CD14-positive monocyte (primary cell): ENCODE measurements at regions not wholly inside any gene's neighbourhood (a gene's known extent, or its start where the extent isn't known, plus 50 kb on each side); places are given as distances from the start of the nearest gene placed in this dataset.

Experiments used
- DNase-seq, 3 donors: peaks; one replicate each; pipeline ENCODE4 v3.0.0-alpha.2; 2011 to 2022
- H2AFZ ChIP-seq: 2 replicates; pipeline ENCODE4 v1.6.0; 2012; ENCODE audit warnings: mild to moderate bottlenecking, low read depth, low read length, inconsistent platforms; ENCODE audit not compliant: insufficient read depth, poor library complexity, severe bottlenecking
- H3K27ac ChIP-seq, 2 donors: 1 replicate in 1 of 2; 2 replicates in 1 of 2; pipeline ENCODE4 v1.5.1; 2012 to 2013; ENCODE audit warnings: low read length in 2 of 2, control low read depth in 1 of 2, inconsistent platforms in 1 of 2, low read depth in 1 of 2, mild to moderate bottlenecking in 1 of 2
- H3K27me3 ChIP-seq, 2 donors: one replicate each; pipeline versions ENCODE4 v1.6.0 to v1.6.1; 2011 to 2013; ENCODE audit warnings: low read length in 2 of 2; ENCODE audit not compliant: control insufficient read depth in 2 of 2, insufficient read depth in 2 of 2
- H3K36me3 ChIP-seq, 2 donors: replicated peaks in 1 of 2; 1 replicate in 1 of 2; 2 replicates in 1 of 2; pipeline versions ENCODE4 v1.5.1 to v1.6.1; 2012 to 2013; ENCODE audit warnings: low read length in 2 of 2, control low read depth in 1 of 2, inconsistent platforms in 1 of 2, mild to moderate bottlenecking in 1 of 2; ENCODE audit not compliant: insufficient read depth in 2 of 2, control insufficient read depth in 1 of 2
- H3K4me1 ChIP-seq, 2 donors: 1 replicate in 1 of 2; 2 replicates in 1 of 2; pipeline versions ENCODE4 v1.5.1 to v1.6.1; 2012 to 2013; ENCODE audit warnings: low read length in 2 of 2, control low read depth in 1 of 2, inconsistent platforms in 1 of 2, mild to moderate bottlenecking in 1 of 2, moderate library complexity in 1 of 2; ENCODE audit not compliant: insufficient read depth in 2 of 2, control insufficient read depth in 1 of 2
- H3K4me2 ChIP-seq: replicated peaks from 2 replicates; pipeline ENCODE3; 2012; ENCODE audit warnings: low read length, moderate library complexity, mild to moderate bottlenecking; ENCODE audit not compliant: poor library complexity, severe bottlenecking; ENCODE audit errors: extremely low read depth
- H3K4me3 ChIP-seq, 3 experiments: fragments of 200-600 bp in 1 of 3; sonication (generic) in 1 of 3; replicated peaks in 1 of 3; 1 replicate in 2 of 3; 2 replicates in 1 of 3; pipeline ENCODE4 v1.5.1; 2011 to 2013; ENCODE audit warnings: low read length in 3 of 3, mild to moderate bottlenecking in 3 of 3, control low read depth in 2 of 3, low read depth in 2 of 3, inconsistent platforms in 1 of 3, moderate library complexity in 1 of 3
- H3K79me2 ChIP-seq: 2 replicates; pipeline ENCODE4 v1.6.0; 2012; ENCODE audit warnings: mild to moderate bottlenecking, control low read depth, inconsistent platforms, low read length, moderate library complexity; ENCODE audit not compliant: insufficient read depth
- H3K9ac ChIP-seq: 2 replicates; pipeline ENCODE4 v1.6.0; 2017; ENCODE audit warnings: low read length, mild to moderate bottlenecking; ENCODE audit not compliant: insufficient read depth, poor library complexity, severe bottlenecking
- H3K9me3 ChIP-seq, 2 donors: replicated peaks in 1 of 2; 1 replicate in 1 of 2; 2 replicates in 1 of 2; pipeline versions ENCODE4 v1.5.1 to v1.6.1; 2012 to 2013; ENCODE audit warnings: low read length in 2 of 2, control low read depth in 1 of 2; ENCODE audit not compliant: control insufficient read depth in 1 of 2, insufficient read depth in 1 of 2
- H4K20me1 ChIP-seq: 2 replicates; pipeline ENCODE4 v1.6.0; 2012; ENCODE audit warnings: mild to moderate bottlenecking, low read length, control low read depth, moderate library complexity; ENCODE audit not compliant: insufficient read depth
- H3K27ac Mint-ChIP-seq, 7 donors: one replicate each; pipeline ENCODE4 v1.8.0; 2020; ENCODE audit warnings: mild to moderate bottlenecking in 7 of 7, mixed read lengths in 7 of 7, moderate library complexity in 6 of 7, inconsistent platforms in 2 of 7
- H3K27me3 Mint-ChIP-seq, 3 donors: one replicate each; pipeline ENCODE4 v1.8.0; 2021 to 2022; ENCODE audit warnings: low read depth in 3 of 3, mild to moderate bottlenecking in 3 of 3, mixed read lengths in 3 of 3, moderate library complexity in 3 of 3, inconsistent platforms in 1 of 3
- H3K36me3 Mint-ChIP-seq, 2 donors: one replicate each; pipeline ENCODE4 v1.8.0; 2020; ENCODE audit warnings: mixed read lengths in 2 of 2, inconsistent platforms in 1 of 2, mild to moderate bottlenecking in 1 of 2
- H3K4me1 Mint-ChIP-seq: one replicate; pipeline ENCODE4 v1.8.0; 2020; ENCODE audit warnings: mild to moderate bottlenecking, mixed read lengths
- H3K4me3 Mint-ChIP-seq, 2 donors: one replicate each; pipeline ENCODE4 v1.8.0; 2020; ENCODE audit warnings: mild to moderate bottlenecking in 2 of 2, mixed read lengths in 2 of 2, moderate library complexity in 1 of 2
- H3K9me3 Mint-ChIP-seq, 7 donors: one replicate each; pipeline ENCODE4 v1.8.0; 2020 to 2022; ENCODE audit warnings: mixed read lengths in 7 of 7, mild to moderate bottlenecking in 6 of 7, moderate library complexity in 6 of 7, inconsistent platforms in 2 of 7
- CTCF ChIP-seq: fragments of 200-600 bp; IDR thresholded peaks from one replicate; pipeline ENCODE4 v1.8.0; 2022; ENCODE audit warnings: antibody characterized with exemption, mild to moderate bottlenecking
- WGBS: methylation state at CpG from one replicate; pipeline ENCODE4 v1.1.5; 2013; ENCODE audit warnings: missing lambda C conversion rate; ENCODE audit not compliant: insufficient coverage; 5-methylcytosine and 5-hydroxymethylcytosine counted together
- intact Hi-C, 2 donors: fragments of 100-400 bp; cut with micrococcal nuclease; formaldehyde crosslinking; loops; one replicate each; pipeline versions ENCODE4 v1.15.0 to v1.15.1; 2023

DNA sequence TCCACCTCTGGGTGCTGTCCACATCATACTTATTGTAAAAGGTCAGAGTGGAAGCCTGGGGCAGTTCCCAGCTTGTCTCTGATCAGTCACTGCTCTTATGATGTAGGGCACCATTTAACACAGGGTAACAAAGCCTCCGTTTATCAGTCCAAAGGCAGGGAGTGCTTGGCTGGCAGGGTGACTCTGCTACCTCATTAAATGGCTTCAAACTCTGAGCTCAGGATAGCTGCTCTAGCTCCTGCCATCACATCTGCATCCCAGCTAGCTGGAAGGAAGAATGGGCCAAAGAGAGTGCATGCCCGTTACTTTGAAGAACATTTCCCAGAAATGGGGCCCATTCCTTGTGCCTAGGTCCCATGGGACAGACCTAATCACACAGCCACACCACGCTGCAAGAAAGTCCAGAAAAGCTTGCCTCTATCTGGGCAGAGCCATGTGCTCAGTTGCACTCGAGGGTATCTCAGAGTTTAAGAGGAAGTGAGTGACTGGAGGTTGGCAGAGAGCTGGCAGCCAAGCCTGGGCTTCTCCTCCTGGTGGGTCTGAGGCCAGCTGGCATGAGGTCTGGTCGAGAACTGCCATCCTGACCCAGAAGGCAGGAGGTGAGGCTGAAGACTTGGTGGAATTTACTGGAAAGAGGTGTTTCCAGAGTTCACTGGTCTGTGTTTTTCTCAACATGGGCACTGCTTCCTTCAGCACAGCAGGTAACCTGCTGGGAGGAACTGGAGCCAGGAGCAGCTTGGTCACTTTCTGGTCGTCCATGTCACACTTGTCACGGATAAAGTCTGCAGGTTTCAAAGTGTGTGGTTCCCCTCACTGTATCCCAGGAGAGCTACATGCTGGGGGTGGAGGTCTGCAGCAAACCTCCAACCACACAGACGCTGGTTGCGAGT, 935.7 kb downstream of the BRD1 start:
- H3K27ac Mint-ChIP-seq = no peak overlapping the region
- 66% methylated on average over 6 of the region's 9 CpGs for WGBS
- H3K27ac ChIP-seq = no peak overlapping the region

More for the DNA sequence above, 935.7 kb downstream of the BRD1 start:
- intact Hi-C loops = no loop called here
- no peak for TF ChIP-seq CTCF
- H3K4me2 ChIP-seq = no peak overlapping the region
- H3K79me2 ChIP-seq = no peaks in the 10 kb centered on the region
- no peak overlapping the region for H3K9ac ChIP-seq
- peaks cover 0 to 4% of the 10 kb centered on the region in 2 donors for H3K9me3 ChIP-seq
- no peaks in the 10 kb centered on the region for H3K4me1 ChIP-seq
- H3K27me3 Mint-ChIP-seq = peaks cover 0 to 4% (median 0%) of the 10 kb centered on the region in 3 donors
- no peak overlapping the region for H2AFZ ChIP-seq
- H3K36me3 Mint-ChIP-seq = no peaks in the 10 kb centered on the region
- no peak overlapping the region for H3K4me3 ChIP-seq
- peaks cover 0 to 7% (median 3%) of the 10 kb centered on the region in 7 donors for H3K9me3 Mint-ChIP-seq
- no peak overlapping the region for H3K4me3 Mint-ChIP-seq
- no peaks in the 10 kb centered on the region for H3K36me3 ChIP-seq
- no peaks in the 10 kb centered on the region for H3K27me3 ChIP-seq
- H3K4me1 Mint-ChIP-seq = no peaks in the 10 kb centered on the region
- no peaks in the 10 kb centered on the region for H4K20me1 ChIP-seq
- DNase-seq = no peak
